HepG2 (cell line): ENCODE measurements at regions not wholly inside any gene's neighbourhood (a gene's known extent, or its start where the extent isn't known, plus 50 kb on each side); places are given as distances from the start of the nearest gene placed in this dataset.
A peak's percentile ranks its signal among the peaks of the same experiment; 100 is the strongest.

Experiments used
- TRIM22 ChIP-seq: fragments of 450-650 bp; IDR thresholded peaks from 2 replicates; pipeline ENCODE4 v1.6.1; 2017

GRCh38 chrY:56685381-56685780 is 31063.5 kb downstream of the CDY1 start (continued):
- peak; percentile 99 for TF ChIP-seq TRIM22
